AG20443 (cell line): ENCODE measurements at regions not wholly inside any gene's neighbourhood (a gene's known extent, or its start where the extent isn't known, plus 50 kb on each side); places are given as distances from the start of the nearest gene placed in this dataset.

Source experiments
- DNase-seq: peaks from one replicate; pipeline ENCODE4 v3.0.0; 2012; ENCODE audit warnings: low spot score, mixed read lengths

DNA sequence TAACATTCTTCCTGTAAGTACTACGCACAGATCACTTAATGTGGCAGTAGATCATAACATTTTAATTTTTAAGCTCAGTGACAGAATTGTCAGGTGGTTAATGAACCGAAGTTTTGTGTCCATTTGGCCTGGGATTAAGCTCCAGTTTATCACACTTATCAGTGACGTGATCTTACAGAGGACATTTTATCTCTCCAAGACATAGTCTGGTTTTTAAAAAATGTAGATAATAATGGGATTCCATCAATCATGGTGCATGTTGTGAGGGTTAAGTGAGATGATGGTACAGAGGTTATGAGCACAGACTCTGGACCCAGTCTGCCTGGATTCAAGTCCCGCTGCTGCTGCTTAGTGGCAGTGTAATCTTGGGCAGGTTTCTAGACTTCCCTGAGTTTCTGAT is 66.0 kb upstream of the ZFAND5 start:
- DNase-seq, result no peak

GRCh38 chr9:72428329-72428728 is 63.3 kb upstream of the ZFAND5 start:
- peak; percentile 50 for DNase-seq

- no peak for DNase-seq
These were observed 62.8 kb upstream of the ZFAND5 start for GRCh38 chr9:72427801-72428200.

GRCh38 chr9:72424131-72424530 is 59.1 kb upstream of the ZFAND5 start:
- no peak for DNase-seq

DNA sequence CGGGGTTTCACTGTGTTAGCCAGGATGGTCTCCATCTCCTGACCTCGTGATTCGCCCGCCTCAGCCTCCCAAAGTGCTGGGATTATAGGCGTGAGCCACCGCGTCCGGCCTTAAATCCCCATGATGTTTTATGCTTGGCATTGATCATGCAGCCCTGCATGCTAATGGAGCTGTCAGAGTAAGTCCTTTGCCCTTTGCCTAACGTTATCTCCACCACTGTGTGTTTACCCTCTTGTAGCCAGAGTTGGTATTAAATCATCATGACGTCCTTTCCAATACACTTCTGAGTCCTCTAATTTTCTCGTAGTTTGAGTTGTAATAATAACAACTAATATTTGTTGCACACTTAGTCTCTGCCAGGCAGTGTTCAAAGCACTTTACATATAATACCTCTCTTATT is 57.2 kb upstream of the ZFAND5 start:
- no peak for DNase-seq

DNA sequence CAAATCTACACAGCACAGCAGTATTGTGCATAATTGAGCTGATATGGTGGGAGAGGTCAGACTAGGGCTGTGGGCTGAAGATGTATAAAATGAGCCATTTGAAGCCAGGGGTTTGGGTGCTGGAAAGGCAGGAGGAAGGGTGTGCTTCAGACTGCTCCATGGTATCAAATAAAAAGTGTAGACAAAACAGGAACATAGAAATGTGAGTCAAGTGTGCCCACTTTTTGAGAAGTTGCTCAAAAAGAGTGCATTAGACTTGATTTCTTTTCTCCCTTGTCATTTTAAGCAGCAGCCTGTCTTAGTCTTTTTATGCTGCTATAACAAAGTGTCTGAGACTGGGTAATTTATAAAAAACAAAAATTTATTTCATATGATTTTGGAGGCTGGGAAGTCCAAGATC is 55.8 kb upstream of the ZFAND5 start:
- no peak for DNase-seq

DNA sequence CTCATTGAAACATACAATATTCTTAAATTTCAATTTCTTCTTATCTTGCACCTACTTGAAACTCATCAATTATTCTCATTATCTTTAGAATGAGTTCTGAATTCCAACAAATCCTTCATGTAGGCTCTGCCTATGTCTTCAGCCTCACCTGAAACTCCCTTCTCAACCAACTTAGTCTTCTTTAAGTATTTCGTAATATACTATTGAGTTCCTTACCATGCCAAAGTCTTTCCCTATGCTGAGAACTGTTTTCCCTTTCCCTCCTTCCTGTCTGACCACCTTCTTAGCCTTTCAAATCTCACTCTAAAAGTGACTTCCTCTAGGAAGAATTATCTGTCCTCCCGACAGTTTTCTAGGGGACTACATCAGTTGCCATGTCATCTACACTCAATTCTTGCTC is 50.9 kb upstream of the ZFAND5 start:
- DNase-seq, result no peak

- no peak for DNase-seq
These were observed 50.2 kb upstream of the ZFAND5 start for GRCh38 chr9:72415163-72415562.
